ENCODE measurements at regions not wholly inside any gene's neighbourhood (a gene's known extent, or its start where the extent isn't known, plus 50 kb on each side); places are given as distances from the start of the nearest gene placed in this dataset.

GRCh38 chr12:60257063-60257462 is 661.2 kb downstream of the SLC16A7 start:
- TF ChIP-seq CTCF (IDR thresholded peaks at IDR 0.05) (peak; percentile 24), EZH2phosphoT487 (IDR thresholded peaks at IDR 0.05) (no peak)
